Inflammatory macrophage (primary cell): ENCODE measurements at regions not wholly inside any gene's neighbourhood (a gene's known extent, or its start where the extent isn't known, plus 50 kb on each side); places are given as distances from the start of the nearest gene placed in this dataset.
"Not testable (repeated sequence)": the region's sequence is repeated elsewhere in the genome, so short reads cannot be mapped to it uniquely, and the experiment has no call there.

ENCODE experiments used
- DNase-seq, 2 donors: peaks; one replicate each; pipeline ENCODE4 v3.0.0-alpha.2; 2020 to 2022

GRCh38 chr7:91713669-91714068 is 166.8 kb downstream of the MTERF1 start:
- DNase-seq, result no peak

GRCh38 chr7:91717681-91718470 is 162.6 kb downstream of the MTERF1 start:
- no peak for DNase-seq

GRCh38 chr7:91719008-91719407 is 161.5 kb downstream of the MTERF1 start:
- no peak for DNase-seq

GRCh38 chr7:91720260-91720937 is 160.1 kb downstream of the MTERF1 start:
- no peak for DNase-seq

GRCh38 chr7:91722831-91723230 is 157.7 kb downstream of the MTERF1 start:
- DNase-seq, result no peak

GRCh38 chr7:91729046-91729445 is 151.5 kb downstream of the MTERF1 start:
- not testable (repeated sequence) for DNase-seq

- DNase-seq, result no peak
Observed at GRCh38 chr7:91731976-91732375, 148.5 kb downstream of the MTERF1 start.

- DNase-seq, result no peak
Observed at GRCh38 chr7:91749418-91749817, 131.1 kb downstream of the MTERF1 start.

GRCh38 chr7:91750091-91750490 is 130.4 kb downstream of the MTERF1 start:
- no peak for DNase-seq

GRCh38 chr7:91752102-91752501 is 128.4 kb downstream of the MTERF1 start:
- DNase-seq, result no peak

GRCh38 chr7:91754280-91754679 is 126.2 kb downstream of the MTERF1 start:
- DNase-seq, result not testable (repeated sequence)

GRCh38 chr7:91755121-91755520 is 125.4 kb downstream of the MTERF1 start:
- peak; percentile 3 to 4 for DNase-seq

- DNase-seq, result no peak
Observed at GRCh38 chr7:91759205-91759863, 121.2 kb downstream of the MTERF1 start.

- DNase-seq, result no peak
Observed at GRCh38 chr7:91767820-91768219, 112.7 kb downstream of the MTERF1 start.

GRCh38 chr7:91771394-91771793 is 109.1 kb downstream of the MTERF1 start:
- no peak for DNase-seq

GRCh38 chr7:91771921-91772815 is 108.3 kb downstream of the MTERF1 start:
- no peak for DNase-seq

GRCh38 chr7:91776171-91776570 is 104.3 kb downstream of the MTERF1 start:
- DNase-seq, result no peak

GRCh38 chr7:91777522-91777921 is 103.0 kb downstream of the MTERF1 start:
- DNase-seq, result no peak

- no peak for DNase-seq
Observed at GRCh38 chr7:91778416-91778815, 102.1 kb downstream of the MTERF1 start.

GRCh38 chr7:91780521-91780920 is 100.0 kb downstream of the MTERF1 start:
- no peak for DNase-seq

- peak in 1 of 2 donors; percentile 11 for DNase-seq
Observed at GRCh38 chr7:91784469-91784868, 96.0 kb downstream of the MTERF1 start.

GRCh38 chr7:91787931-91788330 is 92.6 kb downstream of the MTERF1 start:
- no peak for DNase-seq

- DNase-seq, result no peak
Observed at GRCh38 chr7:91789086-91789485, 91.4 kb downstream of the MTERF1 start.
